Right atrium auricular region (tissue), 2 donors: ENCODE measurements at regions not wholly inside any gene's neighbourhood (a gene's known extent, or its start where the extent isn't known, plus 50 kb on each side); places are given as distances from the start of the nearest gene placed in this dataset.

Experiments
- DNase-seq: peaks from one replicate; pipeline ENCODE4 v3.0.0-alpha.2; 2019; ENCODE audit warnings: low spot score
- H3K27ac ChIP-seq, 2 donors: fragments of 200-600 bp; sonication (generic); 1 replicate in 1 of 2; 2 replicates in 1 of 2; pipeline ENCODE4 v1.5.1; 2016 to 2019
- H3K27me3 ChIP-seq, 2 donors: fragments of 200-600 bp; sonication (generic); one replicate each; pipeline versions ENCODE4 v1.5.1 to v1.6.0; 2017 to 2019
- H3K36me3 ChIP-seq: fragments of 200-600 bp; sonication (generic); one replicate; pipeline ENCODE4 v1.5.1; 2016
- H3K4me1 ChIP-seq, 2 donors: fragments of 200-600 bp; sonication (generic); one replicate each; pipeline versions ENCODE4 v1.5.1 to v1.6.0; 2017 to 2019
- H3K4me3 ChIP-seq, 2 donors: fragments of 200-600 bp; sonication (generic); 1 replicate in 1 of 2; 2 replicates in 1 of 2; pipeline ENCODE4 v1.5.1; 2017 to 2019; ENCODE audit warnings: mild to moderate bottlenecking in 1 of 2, moderate library complexity in 1 of 2
- H3K9me3 ChIP-seq, 2 donors: fragments of 200-600 bp; sonication (generic); one replicate each; pipeline ENCODE4 v1.5.1; 2019
- TF ChIP-seq, protein P1 (sequence below), 2 donors: fragments of 200-600 bp; sonication (generic); IDR thresholded peaks; one replicate each; pipeline ENCODE4 v1.5.1; 2019; ENCODE audit warnings: antibody characterized with exemption in 2 of 2

DNA sequence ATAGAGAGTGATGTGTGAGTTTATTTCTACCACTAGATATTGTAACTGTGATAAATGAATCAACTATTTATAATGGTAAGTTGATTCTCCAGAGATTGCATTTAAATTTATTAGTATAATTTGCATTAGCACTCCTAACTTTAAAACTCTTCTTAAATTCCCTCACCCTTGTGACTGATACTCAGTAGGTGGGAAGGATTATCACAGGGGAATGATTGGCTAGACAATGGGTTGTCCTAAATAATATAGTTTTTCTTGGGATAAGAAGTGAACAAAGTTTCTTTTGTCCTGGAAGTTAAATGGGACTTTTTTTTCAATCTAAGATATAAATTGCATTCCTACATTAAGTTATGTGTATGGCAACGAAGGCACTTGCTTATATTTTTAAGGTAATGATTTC is 169.2 kb upstream of the PITX2 start:
- TF ChIP-seq, protein P1, sequence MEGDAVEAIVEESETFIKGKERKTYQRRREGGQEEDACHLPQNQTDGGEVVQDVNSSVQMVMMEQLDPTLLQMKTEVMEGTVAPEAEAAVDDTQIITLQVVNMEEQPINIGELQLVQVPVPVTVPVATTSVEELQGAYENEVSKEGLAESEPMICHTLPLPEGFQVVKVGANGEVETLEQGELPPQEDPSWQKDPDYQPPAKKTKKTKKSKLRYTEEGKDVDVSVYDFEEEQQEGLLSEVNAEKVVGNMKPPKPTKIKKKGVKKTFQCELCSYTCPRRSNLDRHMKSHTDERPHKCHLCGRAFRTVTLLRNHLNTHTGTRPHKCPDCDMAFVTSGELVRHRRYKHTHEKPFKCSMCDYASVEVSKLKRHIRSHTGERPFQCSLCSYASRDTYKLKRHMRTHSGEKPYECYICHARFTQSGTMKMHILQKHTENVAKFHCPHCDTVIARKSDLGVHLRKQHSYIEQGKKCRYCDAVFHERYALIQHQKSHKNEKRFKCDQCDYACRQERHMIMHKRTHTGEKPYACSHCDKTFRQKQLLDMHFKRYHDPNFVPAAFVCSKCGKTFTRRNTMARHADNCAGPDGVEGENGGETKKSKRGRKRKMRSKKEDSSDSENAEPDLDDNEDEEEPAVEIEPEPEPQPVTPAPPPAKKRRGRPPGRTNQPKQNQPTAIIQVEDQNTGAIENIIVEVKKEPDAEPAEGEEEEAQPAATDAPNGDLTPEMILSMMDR (IDR thresholded peaks at IDR 0.05), result no peak
- no peaks in the 10 kb centered on the region for H3K4me1 ChIP-seq
- no peak for DNase-seq
- no peak overlapping the region for H3K4me3 ChIP-seq
- no peak overlapping the region for H3K27ac ChIP-seq
- H3K36me3 ChIP-seq, result no peaks in the 10 kb centered on the region
- H3K9me3 ChIP-seq, result no peaks in the 10 kb centered on the region
- no peaks in the 10 kb centered on the region for H3K27me3 ChIP-seq

DNA sequence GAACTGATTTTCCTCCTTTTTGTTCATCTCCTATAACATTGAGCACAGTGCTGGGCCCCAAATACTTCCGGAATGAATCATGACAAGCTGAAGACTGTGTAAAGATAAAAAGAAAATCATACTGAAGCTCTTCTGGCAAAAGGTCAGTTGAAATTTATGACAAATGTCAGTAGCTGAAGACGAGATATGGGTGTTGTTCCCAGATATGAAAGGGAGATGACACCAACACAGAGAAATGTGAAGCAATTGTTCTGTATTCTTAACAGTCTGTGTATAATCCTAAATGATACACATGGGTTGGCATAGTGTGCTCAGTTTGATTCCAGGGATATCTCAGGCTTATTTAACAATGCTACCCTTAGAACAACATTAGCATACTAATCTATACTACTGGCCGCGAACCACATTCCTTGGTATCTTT is 170.5 kb upstream of the PITX2 start:
- no peaks in the 10 kb centered on the region for H3K9me3 ChIP-seq
- DNase-seq, result no peak
- TF ChIP-seq, protein P1 (IDR thresholded peaks at IDR 0.05), result no peak

DNA sequence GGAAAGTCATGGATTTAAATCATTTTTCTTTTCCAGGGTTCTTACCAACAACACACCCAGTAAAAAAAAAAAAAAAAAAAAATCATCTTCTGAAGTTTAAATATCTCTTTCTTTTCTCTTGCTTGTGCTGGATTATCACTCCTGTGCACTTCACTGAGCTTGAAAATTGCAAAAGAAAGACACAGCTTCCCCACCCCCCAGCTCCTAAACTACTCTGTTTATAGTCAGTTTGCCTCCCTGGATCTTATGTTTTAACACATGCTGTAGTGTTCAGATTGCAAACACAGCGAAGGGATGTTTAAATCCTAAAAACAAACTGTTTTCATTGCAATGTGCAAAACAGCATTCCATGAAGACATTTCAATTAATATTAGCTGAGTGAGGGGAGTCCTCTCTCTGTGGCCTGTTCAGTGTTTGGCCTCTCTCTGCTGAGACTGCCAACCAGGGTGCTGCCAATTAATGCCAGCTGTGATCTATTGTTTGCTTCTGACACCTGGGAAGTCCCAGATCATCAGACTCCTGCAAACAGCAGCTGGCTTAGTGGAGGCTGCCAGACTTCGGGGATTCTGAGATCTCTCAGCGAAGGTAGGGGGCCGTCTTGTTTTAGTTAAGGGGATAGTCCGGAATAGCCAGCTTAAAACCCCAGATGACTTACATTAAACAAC is 171.1 kb upstream of the PITX2 start:
- H3K9me3 ChIP-seq, result no peaks in the 10 kb centered on the region
- H3K4me3 ChIP-seq, result no peak overlapping the region
- TF ChIP-seq, protein P1 (IDR thresholded peaks at IDR 0.05), result no peak
- H3K36me3 ChIP-seq, result no peaks in the 10 kb centered on the region
- no peak overlapping the region for H3K27ac ChIP-seq
- no peaks in the 10 kb centered on the region for H3K27me3 ChIP-seq
- H3K4me1 ChIP-seq, result no peaks in the 10 kb centered on the region
- DNase-seq, result no peak

More for the DNA sequence above, 170.5 kb upstream of the PITX2 start:
- no peaks in the 10 kb centered on the region for H3K4me1 ChIP-seq
- no peaks in the 10 kb centered on the region for H3K27me3 ChIP-seq
- no peaks in the 10 kb centered on the region for H3K36me3 ChIP-seq
- H3K4me3 ChIP-seq, result no peak overlapping the region
- no peak overlapping the region for H3K27ac ChIP-seq

DNA sequence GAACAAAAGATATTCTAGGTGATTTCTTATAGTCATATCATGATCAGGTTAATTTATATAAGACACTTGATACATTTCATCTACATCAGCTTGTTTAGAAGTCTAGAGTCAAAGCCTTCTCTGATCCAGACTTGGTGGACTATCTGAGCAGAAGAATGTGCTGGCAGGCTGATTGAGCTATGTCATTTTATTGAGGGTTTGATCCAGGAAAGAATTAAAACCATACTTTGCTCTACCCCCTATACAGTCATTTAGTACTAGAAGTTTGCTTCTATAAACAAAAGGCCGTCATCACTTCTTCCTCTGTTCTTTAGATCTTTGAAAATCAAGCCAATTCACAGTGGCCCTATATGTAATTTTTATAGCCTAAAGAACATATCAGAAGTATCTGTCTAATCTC is 173.1 kb upstream of the PITX2 start:
- Histone ChIP-seq H3K4me3 (no peak overlapping the region), H3K27me3 (no peaks in the 10 kb centered on the region), H3K36me3 (no peaks in the 10 kb centered on the region), H3K27ac (no peak overlapping the region), H3K9me3 (no peaks in the 10 kb centered on the region), H3K4me1 (no peaks in the 10 kb centered on the region)
- DNase-seq, result no peak
- TF ChIP-seq, protein P1 (IDR thresholded peaks at IDR 0.05), result no peak

DNA sequence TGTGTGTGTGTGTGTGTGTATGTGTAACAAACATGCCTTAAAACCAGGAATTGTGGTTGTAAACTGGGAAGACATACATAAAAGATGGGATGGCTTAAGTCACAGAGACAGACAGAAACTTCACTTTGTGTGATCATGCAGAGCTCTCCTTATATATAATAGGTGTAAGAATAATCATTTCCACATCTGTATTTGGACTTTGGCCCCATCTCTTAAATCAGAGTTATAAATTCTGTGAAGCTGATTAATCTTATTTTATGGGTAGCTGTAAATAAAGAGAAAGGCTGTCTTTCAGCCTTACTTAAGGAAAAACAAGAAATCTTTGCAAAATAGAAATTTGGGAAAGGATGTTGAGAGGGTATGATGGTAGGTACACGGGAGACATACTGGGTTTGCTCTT is 174.6 kb upstream of the PITX2 start:
- no peaks in the 10 kb centered on the region for H3K27me3 ChIP-seq
- H3K36me3 ChIP-seq, result no peaks in the 10 kb centered on the region
- no peak overlapping the region for H3K27ac ChIP-seq
- no peak overlapping the region for H3K4me3 ChIP-seq
- no peak for DNase-seq
- no peaks in the 10 kb centered on the region for H3K4me1 ChIP-seq
- H3K9me3 ChIP-seq, result no peaks in the 10 kb centered on the region
- TF ChIP-seq, protein P1 (IDR thresholded peaks at IDR 0.05), result no peak

DNA sequence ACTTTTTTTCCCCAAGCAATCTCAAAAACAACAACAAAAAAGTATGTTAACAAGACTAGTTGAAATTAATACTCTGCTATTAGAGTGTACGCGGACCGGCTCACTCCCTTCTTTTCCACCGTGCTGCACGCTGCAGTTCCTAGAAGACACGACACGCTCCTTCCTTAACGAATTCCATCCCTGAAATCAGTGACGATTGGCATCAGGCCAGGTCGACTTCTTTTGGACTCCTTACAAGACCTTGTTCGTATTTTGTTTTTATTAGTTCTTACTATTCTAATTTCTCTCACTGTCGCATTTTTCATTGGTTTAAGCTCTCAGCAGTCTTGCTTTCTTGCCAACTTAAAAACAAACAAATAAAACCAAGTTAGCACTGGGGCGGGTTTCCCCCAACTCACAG is 175.8 kb upstream of the PITX2 start:
- Histone ChIP-seq H3K4me1 (no peaks in the 10 kb centered on the region), H3K4me3 (no peak overlapping the region), H3K27me3 (no peaks in the 10 kb centered on the region), H3K27ac (no peak overlapping the region), H3K9me3 (no peaks in the 10 kb centered on the region), H3K36me3 (no peaks in the 10 kb centered on the region)
- no peak for DNase-seq
- TF ChIP-seq, protein P1 (IDR thresholded peaks at IDR 0.05), result no peak
